GM19043 (cell line): ENCODE measurements at regions not wholly inside any gene's neighbourhood (a gene's known extent, or its start where the extent isn't known, plus 50 kb on each side); places are given as distances from the start of the nearest gene placed in this dataset.

ENCODE experiments used
- ATAC-seq: cut with Tn5 transposase; IDR thresholded peaks from one replicate; pipeline ENCODE4 v1.9.1; 2021; ENCODE audit warnings: low read depth; ENCODE audit not compliant: unreplicated experiment

GRCh38 chr3:46091741-46092701 is 64.7 kb upstream of the XCR1 start:
- ATAC-seq = peak; percentile 11

GRCh38 chr3:46091046-46091445 is 63.8 kb upstream of the XCR1 start:
- no peak for ATAC-seq

- no peak for ATAC-seq
Observed at GRCh38 chr3:46090161-46090591, 62.9 kb upstream of the XCR1 start.

DNA sequence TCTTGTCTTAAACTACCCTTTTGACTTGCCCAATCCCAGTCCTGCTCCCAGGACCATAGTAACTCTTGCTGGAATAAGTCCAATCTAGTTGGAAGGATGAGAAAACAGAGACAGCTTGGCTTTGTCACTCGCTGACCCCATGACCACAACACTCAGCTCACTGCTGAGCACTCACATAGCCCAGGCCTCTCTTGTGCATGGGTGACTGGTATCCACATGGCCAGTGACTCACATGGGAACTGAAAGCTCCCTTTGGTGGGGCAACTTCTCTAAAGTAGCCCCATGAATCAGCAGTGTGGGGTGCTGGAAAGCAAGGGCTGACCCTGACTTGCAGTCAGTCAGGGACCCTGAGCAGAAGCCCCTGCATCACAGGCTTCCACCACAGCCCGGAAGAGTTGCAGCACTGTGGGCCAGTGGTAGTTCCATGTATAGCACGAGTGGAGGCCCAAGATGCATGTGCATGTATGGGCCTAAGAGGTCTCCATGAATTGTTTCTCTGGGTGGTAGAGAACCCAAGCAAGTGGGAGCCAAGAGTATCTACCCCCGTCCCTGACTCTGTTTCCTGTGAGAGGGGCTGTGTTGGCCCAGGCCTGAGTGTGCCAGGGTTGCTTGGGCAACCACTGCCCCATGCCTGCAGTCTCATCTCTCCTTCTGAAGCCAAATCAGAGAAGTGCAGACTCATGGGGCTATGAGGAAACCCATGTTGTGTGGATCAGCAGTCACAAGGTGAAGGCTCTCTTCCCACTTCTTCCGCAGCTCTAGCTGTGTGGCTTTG is 62.1 kb upstream of the XCR1 start:
- ATAC-seq = peak; percentile 52

- no peak for ATAC-seq
Observed at GRCh38 chr3:46087871-46088270, 60.6 kb upstream of the XCR1 start.

DNA sequence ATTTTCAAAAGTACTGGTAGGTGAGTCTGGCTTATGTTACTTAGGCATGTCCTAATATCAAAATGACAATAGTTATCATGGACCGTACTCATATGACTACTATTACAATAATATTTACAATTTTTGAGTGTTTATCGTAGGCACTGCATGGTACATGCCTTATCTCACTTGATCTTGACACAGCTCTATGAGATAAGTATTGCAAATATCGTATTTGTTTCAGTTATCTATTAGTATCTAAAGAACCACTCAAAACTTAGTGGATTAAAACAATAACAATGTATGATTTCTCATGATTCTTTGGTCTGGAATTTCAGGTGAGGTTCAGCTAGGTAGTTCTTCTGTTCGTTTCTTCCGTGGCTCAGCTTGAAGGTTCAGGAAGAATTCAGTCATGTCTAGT is 59.7 kb upstream of the XCR1 start:
- no peak for ATAC-seq

DNA sequence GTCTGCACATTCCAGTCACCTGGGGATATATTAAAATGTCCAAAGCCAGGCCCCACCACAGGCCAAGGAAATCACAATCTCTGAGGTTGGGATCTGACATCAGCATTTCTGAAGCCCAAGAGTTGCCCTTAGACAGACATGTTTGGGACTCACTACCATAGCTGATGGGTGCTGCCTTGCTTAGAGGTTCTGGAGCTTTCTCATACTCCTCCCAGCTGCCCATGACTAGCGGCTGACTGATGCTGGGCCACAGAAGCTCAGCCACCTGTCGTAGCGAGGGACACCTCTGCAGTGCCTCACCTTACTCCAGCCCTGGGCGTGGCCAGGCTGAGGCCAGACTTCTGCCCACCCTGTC is 58.8 kb upstream of the XCR1 start:
- no peak for ATAC-seq

GRCh38 chr3:46085421-46086082 is 58.3 kb upstream of the XCR1 start:
- no peak for ATAC-seq

- no peak for ATAC-seq
Observed at GRCh38 chr3:46083956-46084355, 56.7 kb upstream of the XCR1 start.

DNA sequence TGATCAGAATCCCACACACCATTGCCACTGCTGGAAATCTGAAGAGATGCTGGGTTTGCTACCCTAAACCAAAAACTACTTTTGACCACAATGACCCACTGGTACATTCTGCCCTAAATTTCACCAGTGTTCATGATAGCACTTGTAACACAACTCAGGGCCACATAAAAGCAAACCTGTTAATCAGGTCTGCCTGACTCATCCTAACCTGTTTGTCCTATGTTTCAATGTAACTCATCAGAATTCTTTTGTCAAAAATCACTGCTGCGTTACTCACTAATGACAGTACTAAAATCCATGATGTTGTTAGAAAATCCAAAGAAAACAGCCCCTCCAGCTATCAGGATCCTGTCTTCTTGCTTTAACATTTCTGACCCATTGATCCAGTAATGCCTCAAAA is 55.6 kb upstream of the XCR1 start:
- no peak for ATAC-seq

- no peak for ATAC-seq
Observed at GRCh38 chr3:46082021-46082420, 54.7 kb upstream of the XCR1 start.

GRCh38 chr3:46080969-46081345 is 53.7 kb upstream of the XCR1 start:
- no peak for ATAC-seq

- no peak for ATAC-seq
Observed at GRCh38 chr3:46080124-46080968, 53.1 kb upstream of the XCR1 start.

- no peak for ATAC-seq
Observed at GRCh38 chr3:46078712-46079400, 51.6 kb upstream of the XCR1 start.
